ENCODE measurements at regions not wholly inside any gene's neighbourhood (a gene's known extent, or its start where the extent isn't known, plus 50 kb on each side); places are given as distances from the start of the nearest gene placed in this dataset.

- Histone ChIP-seq H4K20me1 (ENCODE audit: insufficient read depth) (no peaks in the 10 kb centered on the region), H3K4me2 (no peak overlapping the region), H3K36me3 (ENCODE audit: low read depth) (no peaks in the 10 kb centered on the region), H3K9me2 (ENCODE audit: insufficient read depth) (no peaks in the 10 kb centered on the region), H2AFZ (no peak overlapping the region), H3K4me3 (no peak overlapping the region), H3K79me2 (ENCODE audit: low read depth) (no peaks in the 10 kb centered on the region), H3F3A (ENCODE audit: insufficient read depth, low read depth) (no peaks in the 10 kb centered on the region), H3K9me3 (ENCODE audit: insufficient read depth, low read depth) (no peaks in the 10 kb centered on the region), H3K4me1 (replicated peaks; ENCODE audit: insufficient read depth) (no peaks in the 10 kb centered on the region), H3K27me3 (ENCODE audit: insufficient read depth, low read depth) (no peaks in the 10 kb centered on the region), H3K27ac (no peak overlapping the region)
- no peak for DNase-seq
- ChIA-PET POLR2A (ENCODE audit: unreplicated experiment) (no interaction called here), CTCF (no interaction called here)
- BruUV-seq (replicated peaks) = no TSS peak
- intact Hi-C loops (cut with micrococcal nuclease; ENCODE audit: unreplicated experiment) = no loop called here
- TF ChIP-seq CTCF (conservative IDR thresholded peaks at IDR 0.05) (no peak), EZH2 (IDR thresholded peaks at IDR 0.05; ENCODE audit: low read depth) (no peak)
Observed at GRCh38 chr3:74465715-74466410, 148.6 kb downstream of the CNTN3 start.

GRCh38 chr3:74463515-74463914 lies 150.9 kb downstream of the CNTN3 start:
- Histone ChIP-seq H3K9me3 (ENCODE audit: insufficient read depth, low read depth) (no peaks in the 10 kb centered on the region), H3K79me2 (ENCODE audit: low read depth) (no peaks in the 10 kb centered on the region), H3F3A (ENCODE audit: insufficient read depth, low read depth) (no peaks in the 10 kb centered on the region), H3K36me3 (ENCODE audit: low read depth) (no peaks in the 10 kb centered on the region), H3K27ac (no peak overlapping the region), H3K4me1 (replicated peaks; ENCODE audit: insufficient read depth) (no peaks in the 10 kb centered on the region), H3K27me3 (ENCODE audit: insufficient read depth, low read depth) (no peaks in the 10 kb centered on the region), H3K9me2 (ENCODE audit: insufficient read depth) (no peaks in the 10 kb centered on the region), H3K4me2 (no peak overlapping the region), H3K4me3 (no peak overlapping the region), H4K20me1 (ENCODE audit: insufficient read depth) (no peaks in the 10 kb centered on the region), H2AFZ (no peak overlapping the region)
- BruUV-seq (replicated peaks) = no TSS peak
- ChIA-PET CTCF (no interaction called here), POLR2A (ENCODE audit: unreplicated experiment) (no interaction called here)
- no peak for DNase-seq
- intact Hi-C loops (cut with micrococcal nuclease; ENCODE audit: unreplicated experiment) = no loop called here
- TF ChIP-seq EZH2 (IDR thresholded peaks at IDR 0.05; ENCODE audit: low read depth) (no peak), CTCF (conservative IDR thresholded peaks at IDR 0.05) (no peak)

GRCh38 chr3:74456166-74456565 lies 158.3 kb downstream of the CNTN3 start:
- H4K20me1 ChIP-seq (ENCODE audit: insufficient read depth) = no peaks in the 10 kb centered on the region
- H3K4me2 ChIP-seq = no peak overlapping the region
- ChIA-PET CTCF (no interaction called here), POLR2A (ENCODE audit: unreplicated experiment) (no interaction called here)
- no peaks in the 10 kb centered on the region for H3F3A ChIP-seq (ENCODE audit: insufficient read depth, low read depth)
- BruUV-seq (replicated peaks) = no TSS peak
- H3K79me2 ChIP-seq (ENCODE audit: low read depth) = no peaks in the 10 kb centered on the region
- H3K4me1 ChIP-seq (replicated peaks; ENCODE audit: insufficient read depth) = no peaks in the 10 kb centered on the region
- DNase-seq = no peak
- no peak for TF ChIP-seq EZH2 (IDR thresholded peaks at IDR 0.05; ENCODE audit: low read depth)
- no peak for TF ChIP-seq CTCF (conservative IDR thresholded peaks at IDR 0.05)
- no peak overlapping the region for H3K4me3 ChIP-seq
- no peak overlapping the region for H2AFZ ChIP-seq
- H3K27me3 ChIP-seq (ENCODE audit: insufficient read depth, low read depth) = no peaks in the 10 kb centered on the region
- no peaks in the 10 kb centered on the region for H3K9me2 ChIP-seq (ENCODE audit: insufficient read depth)
- H3K27ac ChIP-seq = no peak overlapping the region
- no peaks in the 10 kb centered on the region for H3K9me3 ChIP-seq (ENCODE audit: insufficient read depth, low read depth)
- no peaks in the 10 kb centered on the region for H3K36me3 ChIP-seq (ENCODE audit: low read depth)
- intact Hi-C loops (cut with micrococcal nuclease; ENCODE audit: unreplicated experiment) = no loop called here

Data from PC-9 (cell line).